WTC11 (cell line): ENCODE measurements at regions not wholly inside any gene's neighbourhood (a gene's known extent, or its start where the extent isn't known, plus 50 kb on each side); places are given as distances from the start of the nearest gene placed in this dataset.

ENCODE experiments used
- ATAC-seq: fragments of 200-7000 bp; cut with Tn5 transposase; 2 replicates; pipeline ENCODE4 v1.10.0; 2021; ENCODE audit warnings: mild to moderate bottlenecking, moderate library complexity
- CTCF ChIA-PET: fragments of 300-600 bp; sonication (Branson Sonifier 250); formaldehyde crosslinking; loops from one replicate; lab custom pipeline; 2021; ENCODE audit warnings: antibody characterized with exemption; lab: Charles Lee
- POLR2A ChIA-PET: fragments of 350-600 bp; sonication (Branson Sonifier 250); formaldehyde crosslinking; loops from one replicate; lab custom pipeline; 2021; ENCODE audit warnings: antibody characterized with exemption; lab: Charles Lee
- DNase-seq: peaks from one replicate; pipeline ENCODE4 v3.0.0; 2021; ENCODE audit warnings: low spot score
- H3K27ac Mint-ChIP-seq: 2 replicates; pipeline ENCODE4 v1.8.0; 2021; ENCODE audit warnings: mixed read lengths
- H3K27me3 Mint-ChIP-seq: 2 replicates; pipeline ENCODE4 v1.8.0; 2021; ENCODE audit warnings: low read depth, mild to moderate bottlenecking, moderate library complexity, mixed read lengths
- H3K36me3 Mint-ChIP-seq: 2 replicates; pipeline ENCODE4 v1.8.0; 2021; ENCODE audit warnings: mixed read lengths
- H3K4me1 Mint-ChIP-seq: 2 replicates; pipeline ENCODE4 v1.8.0; 2022; ENCODE audit warnings: mixed read lengths
- H3K4me3 Mint-ChIP-seq: 2 replicates; pipeline ENCODE4 v1.8.0; 2021; ENCODE audit warnings: mild to moderate bottlenecking, moderate library complexity, mixed read lengths
- H3K9me3 Mint-ChIP-seq: 2 replicates; pipeline ENCODE4 v1.8.0; 2021; ENCODE audit warnings: mixed read lengths
- ELF4 ChIP-seq: sonication (generic); formaldehyde crosslinking; IDR thresholded peaks from 2 replicates; pipeline ENCODE4 v1.8.1; 2022; ENCODE audit warnings: low read depth, mild to moderate bottlenecking, moderate library complexity, missing genetic modification reagents
- EMX1 ChIP-seq: fragments of 250-450 bp; sonication (Bioruptor Pico); IDR thresholded peaks from 2 replicates; pipeline ENCODE4 v1.8.0; 2021; ENCODE audit warnings: mild to moderate bottlenecking
- ETV6 ChIP-seq: sonication (generic); formaldehyde crosslinking; IDR thresholded peaks from 2 replicates; pipeline ENCODE4 v1.8.1; 2022; ENCODE audit warnings: mild to moderate bottlenecking, missing genetic modification reagents
- JAZF1 ChIP-seq: fragments of 250-450 bp; sonication (Bioruptor Pico); IDR thresholded peaks from 2 replicates; pipeline ENCODE4 v1.9.0; 2021; ENCODE audit warnings: moderate library complexity, mild to moderate bottlenecking, inconsistent platforms
- TCF7 ChIP-seq: sonication (generic); formaldehyde crosslinking; IDR thresholded peaks from 2 replicates; pipeline ENCODE4 v1.8.0; 2022; ENCODE audit warnings: mild to moderate bottlenecking, low read depth, missing genetic modification reagents, moderate library complexity
- TF ChIP-seq, protein P1 (sequence below): sonication (generic); formaldehyde crosslinking; IDR thresholded peaks from 2 replicates; pipeline ENCODE4 v1.8.1; 2023; ENCODE audit warnings: mild to moderate bottlenecking, missing genetic modification reagents
- TF ChIP-seq, protein P2 (sequence below): sonication (generic); formaldehyde crosslinking; IDR thresholded peaks from 2 replicates; pipeline ENCODE4 v1.8.0; 2023; ENCODE audit warnings: mild to moderate bottlenecking, missing genetic modification reagents
- TF ChIP-seq, protein P3 (sequence below): sonication (generic); formaldehyde crosslinking; IDR thresholded peaks from 2 replicates; pipeline ENCODE4 v1.8.0; 2022; ENCODE audit warnings: missing genetic modification reagents
- TF ChIP-seq, protein P4 (sequence below): fragments of 250-450 bp; sonication (Bioruptor Pico); IDR thresholded peaks from 2 replicates; pipeline ENCODE4 v1.9.0; 2021; ENCODE audit warnings: mild to moderate bottlenecking
- TF ChIP-seq, protein P5 (sequence below): sonication (generic); formaldehyde crosslinking; IDR thresholded peaks from 2 replicates; pipeline ENCODE4 v1.8.0; 2022; ENCODE audit warnings: mild to moderate bottlenecking, missing genetic modification reagents
- TF ChIP-seq, protein P6 (sequence below): sonication (generic); formaldehyde crosslinking; IDR thresholded peaks from 2 replicates; pipeline ENCODE4 v1.8.1; 2022; ENCODE audit warnings: missing genetic modification reagents, borderline replicate concordance

DNA sequence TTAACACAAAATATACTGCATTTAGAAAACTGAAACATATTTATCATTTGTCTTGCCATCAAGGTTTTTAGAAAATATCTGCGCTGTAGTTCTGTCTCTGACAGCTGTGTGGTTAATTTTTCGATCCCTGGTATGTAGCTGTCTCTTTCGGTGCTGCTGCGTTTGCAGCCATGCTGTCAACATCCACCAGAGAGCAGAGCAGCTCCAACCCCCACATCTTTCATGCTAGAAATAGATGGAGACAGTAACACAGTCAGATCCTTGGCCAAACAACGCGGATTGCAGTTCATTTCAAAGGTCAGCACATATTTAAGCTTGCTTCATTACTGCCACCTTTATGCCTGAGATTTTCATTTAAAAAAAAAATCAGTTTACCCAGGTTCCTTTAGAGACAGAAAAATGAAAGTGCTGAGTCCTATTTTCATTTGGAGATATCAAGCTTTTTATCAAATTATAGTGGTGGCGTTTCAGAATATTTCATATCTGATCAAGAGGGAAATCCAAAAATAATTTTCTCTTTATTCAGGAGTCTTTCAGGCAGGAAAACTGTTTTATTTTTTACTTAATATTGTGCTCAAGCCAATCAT is 157.7 kb upstream of the MMS22L start:
- ChIA-PET POLR2A (interaction anchor here (0.6 kb wide), 1 partner anchor 512 kb away, joined by 3 read pairs; no protein-coding TSS in a partner anchor), CTCF (interaction anchor here (0.6 to 1.5 kb wide), 21 partner anchors 9 to 1679 kb away, joined by 3 to 10 read pairs (median 3); no protein-coding TSS in a partner anchor)
- Mint-ChIP-seq H3K9me3 (no peaks in the 10 kb centered on the region), H3K27ac (no peak overlapping the region), H3K27me3 (no peaks in the 10 kb centered on the region), H3K36me3 (no peaks in the 10 kb centered on the region), H3K4me3 (no peak overlapping the region), H3K4me1 (peaks cover 44% of the 10 kb centered on the region)
- TF ChIP-seq, protein P1, sequence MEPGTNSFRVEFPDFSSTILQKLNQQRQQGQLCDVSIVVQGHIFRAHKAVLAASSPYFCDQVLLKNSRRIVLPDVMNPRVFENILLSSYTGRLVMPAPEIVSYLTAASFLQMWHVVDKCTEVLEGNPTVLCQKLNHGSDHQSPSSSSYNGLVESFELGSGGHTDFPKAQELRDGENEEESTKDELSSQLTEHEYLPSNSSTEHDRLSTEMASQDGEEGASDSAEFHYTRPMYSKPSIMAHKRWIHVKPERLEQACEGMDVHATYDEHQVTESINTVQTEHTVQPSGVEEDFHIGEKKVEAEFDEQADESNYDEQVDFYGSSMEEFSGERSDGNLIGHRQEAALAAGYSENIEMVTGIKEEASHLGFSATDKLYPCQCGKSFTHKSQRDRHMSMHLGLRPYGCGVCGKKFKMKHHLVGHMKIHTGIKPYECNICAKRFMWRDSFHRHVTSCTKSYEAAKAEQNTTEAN (CRISPR knock-in tag): no peak
- peak; percentile 42 for DNase-seq
- ATAC-seq: peak; percentile 94

DNA sequence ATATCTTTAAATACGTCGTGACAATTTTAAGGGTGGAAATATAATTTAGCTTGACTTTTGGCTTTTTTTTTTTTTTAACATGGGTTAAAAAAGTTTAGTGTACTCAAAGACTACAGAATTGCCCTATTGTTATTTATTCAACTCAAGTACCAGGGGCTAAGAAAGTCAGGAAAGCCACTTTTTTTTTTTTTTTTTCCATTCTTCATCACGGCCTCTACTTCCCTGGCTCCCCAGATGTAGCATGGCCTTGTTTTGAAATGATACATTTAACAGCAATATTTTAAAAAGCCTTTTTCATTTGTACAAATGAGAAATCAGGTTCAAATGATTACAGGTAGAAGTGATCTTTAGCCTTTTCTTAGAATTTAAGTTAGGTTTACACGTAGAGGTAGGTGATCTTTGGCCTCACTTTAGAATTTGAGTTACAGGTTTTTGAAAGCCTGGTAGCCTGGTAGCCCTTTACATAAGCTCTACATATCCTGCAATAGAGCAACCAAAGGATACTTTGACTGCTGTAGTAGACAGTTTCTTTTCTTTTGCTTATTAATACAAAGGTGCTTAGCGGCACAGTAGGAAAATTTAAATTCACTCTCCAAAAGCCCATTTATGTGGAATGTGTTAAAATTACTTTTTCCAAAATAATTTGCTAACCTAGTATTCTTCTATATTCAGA is 160.5 kb upstream of the MMS22L start:
- POLR2A ChIA-PET: interaction anchor here (0.5 kb wide), 1 partner anchor 254 kb away, joined by 5 read pairs; no protein-coding TSS in a partner anchor
- peaks cover 53% of the 10 kb centered on the region for H3K4me1 Mint-ChIP-seq
- H3K36me3 Mint-ChIP-seq: no peaks in the 10 kb centered on the region
- peak; percentile 75 for ATAC-seq
- no peak for DNase-seq
- H3K9me3 Mint-ChIP-seq: peaks cover 6% of the 10 kb centered on the region; the same call in 1 of the 2 replicates
- no peaks in the 10 kb centered on the region for H3K27me3 Mint-ChIP-seq
- TF ChIP-seq JAZF1 (CRISPR knock-in tag): no peak
- TF ChIP-seq EMX1 (CRISPR knock-in tag): no peak
- no peak for TF ChIP-seq ELF4 (CRISPR knock-in tag)
- TF ChIP-seq, protein P2, sequence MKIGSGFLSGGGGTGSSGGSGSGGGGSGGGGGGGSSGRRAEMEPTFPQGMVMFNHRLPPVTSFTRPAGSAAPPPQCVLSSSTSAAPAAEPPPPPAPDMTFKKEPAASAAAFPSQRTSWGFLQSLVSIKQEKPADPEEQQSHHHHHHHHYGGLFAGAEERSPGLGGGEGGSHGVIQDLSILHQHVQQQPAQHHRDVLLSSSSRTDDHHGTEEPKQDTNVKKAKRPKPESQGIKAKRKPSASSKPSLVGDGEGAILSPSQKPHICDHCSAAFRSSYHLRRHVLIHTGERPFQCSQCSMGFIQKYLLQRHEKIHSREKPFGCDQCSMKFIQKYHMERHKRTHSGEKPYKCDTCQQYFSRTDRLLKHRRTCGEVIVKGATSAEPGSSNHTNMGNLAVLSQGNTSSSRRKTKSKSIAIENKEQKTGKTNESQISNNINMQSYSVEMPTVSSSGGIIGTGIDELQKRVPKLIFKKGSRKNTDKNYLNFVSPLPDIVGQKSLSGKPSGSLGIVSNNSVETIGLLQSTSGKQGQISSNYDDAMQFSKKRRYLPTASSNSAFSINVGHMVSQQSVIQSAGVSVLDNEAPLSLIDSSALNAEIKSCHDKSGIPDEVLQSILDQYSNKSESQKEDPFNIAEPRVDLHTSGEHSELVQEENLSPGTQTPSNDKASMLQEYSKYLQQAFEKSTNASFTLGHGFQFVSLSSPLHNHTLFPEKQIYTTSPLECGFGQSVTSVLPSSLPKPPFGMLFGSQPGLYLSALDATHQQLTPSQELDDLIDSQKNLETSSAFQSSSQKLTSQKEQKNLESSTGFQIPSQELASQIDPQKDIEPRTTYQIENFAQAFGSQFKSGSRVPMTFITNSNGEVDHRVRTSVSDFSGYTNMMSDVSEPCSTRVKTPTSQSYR (CRISPR knock-in tag): no peak
- TF ChIP-seq, protein P3, sequence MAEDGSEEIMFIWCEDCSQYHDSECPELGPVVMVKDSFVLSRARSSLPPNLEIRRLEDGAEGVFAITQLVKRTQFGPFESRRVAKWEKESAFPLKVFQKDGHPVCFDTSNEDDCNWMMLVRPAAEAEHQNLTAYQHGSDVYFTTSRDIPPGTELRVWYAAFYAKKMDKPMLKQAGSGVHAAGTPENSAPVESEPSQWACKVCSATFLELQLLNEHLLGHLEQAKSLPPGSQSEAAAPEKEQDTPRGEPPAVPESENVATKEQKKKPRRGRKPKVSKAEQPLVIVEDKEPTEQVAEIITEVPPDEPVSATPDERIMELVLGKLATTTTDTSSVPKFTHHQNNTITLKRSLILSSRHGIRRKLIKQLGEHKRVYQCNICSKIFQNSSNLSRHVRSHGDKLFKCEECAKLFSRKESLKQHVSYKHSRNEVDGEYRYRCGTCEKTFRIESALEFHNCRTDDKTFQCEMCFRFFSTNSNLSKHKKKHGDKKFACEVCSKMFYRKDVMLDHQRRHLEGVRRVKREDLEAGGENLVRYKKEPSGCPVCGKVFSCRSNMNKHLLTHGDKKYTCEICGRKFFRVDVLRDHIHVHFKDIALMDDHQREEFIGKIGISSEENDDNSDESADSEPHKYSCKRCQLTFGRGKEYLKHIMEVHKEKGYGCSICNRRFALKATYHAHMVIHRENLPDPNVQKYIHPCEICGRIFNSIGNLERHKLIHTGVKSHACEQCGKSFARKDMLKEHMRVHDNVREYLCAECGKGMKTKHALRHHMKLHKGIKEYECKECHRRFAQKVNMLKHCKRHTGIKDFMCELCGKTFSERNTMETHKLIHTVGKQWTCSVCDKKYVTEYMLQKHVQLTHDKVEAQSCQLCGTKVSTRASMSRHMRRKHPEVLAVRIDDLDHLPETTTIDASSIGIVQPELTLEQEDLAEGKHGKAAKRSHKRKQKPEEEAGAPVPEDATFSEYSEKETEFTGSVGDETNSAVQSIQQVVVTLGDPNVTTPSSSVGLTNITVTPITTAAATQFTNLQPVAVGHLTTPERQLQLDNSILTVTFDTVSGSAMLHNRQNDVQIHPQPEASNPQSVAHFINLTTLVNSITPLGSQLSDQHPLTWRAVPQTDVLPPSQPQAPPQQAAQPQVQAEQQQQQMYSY (CRISPR knock-in tag): no peak
- TF ChIP-seq, protein P4, sequence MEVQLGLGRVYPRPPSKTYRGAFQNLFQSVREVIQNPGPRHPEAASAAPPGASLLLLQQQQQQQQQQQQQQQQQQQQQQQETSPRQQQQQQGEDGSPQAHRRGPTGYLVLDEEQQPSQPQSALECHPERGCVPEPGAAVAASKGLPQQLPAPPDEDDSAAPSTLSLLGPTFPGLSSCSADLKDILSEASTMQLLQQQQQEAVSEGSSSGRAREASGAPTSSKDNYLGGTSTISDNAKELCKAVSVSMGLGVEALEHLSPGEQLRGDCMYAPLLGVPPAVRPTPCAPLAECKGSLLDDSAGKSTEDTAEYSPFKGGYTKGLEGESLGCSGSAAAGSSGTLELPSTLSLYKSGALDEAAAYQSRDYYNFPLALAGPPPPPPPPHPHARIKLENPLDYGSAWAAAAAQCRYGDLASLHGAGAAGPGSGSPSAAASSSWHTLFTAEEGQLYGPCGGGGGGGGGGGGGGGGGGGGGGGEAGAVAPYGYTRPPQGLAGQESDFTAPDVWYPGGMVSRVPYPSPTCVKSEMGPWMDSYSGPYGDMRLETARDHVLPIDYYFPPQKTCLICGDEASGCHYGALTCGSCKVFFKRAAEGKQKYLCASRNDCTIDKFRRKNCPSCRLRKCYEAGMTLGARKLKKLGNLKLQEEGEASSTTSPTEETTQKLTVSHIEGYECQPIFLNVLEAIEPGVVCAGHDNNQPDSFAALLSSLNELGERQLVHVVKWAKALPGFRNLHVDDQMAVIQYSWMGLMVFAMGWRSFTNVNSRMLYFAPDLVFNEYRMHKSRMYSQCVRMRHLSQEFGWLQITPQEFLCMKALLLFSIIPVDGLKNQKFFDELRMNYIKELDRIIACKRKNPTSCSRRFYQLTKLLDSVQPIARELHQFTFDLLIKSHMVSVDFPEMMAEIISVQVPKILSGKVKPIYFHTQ (CRISPR knock-in tag): no peak
- TF ChIP-seq, all 79 proteins: peak for 0
- H3K27ac Mint-ChIP-seq: peak overlapping the region; percentile 72
- CTCF ChIA-PET: interaction anchor here (0.7 to 1.3 kb wide), 2 partner anchors 13 to 724 kb away, joined by 3 to 4 read pairs; no protein-coding TSS in a partner anchor
- H3K4me3 Mint-ChIP-seq: peak overlapping the region; percentile 8

DNA sequence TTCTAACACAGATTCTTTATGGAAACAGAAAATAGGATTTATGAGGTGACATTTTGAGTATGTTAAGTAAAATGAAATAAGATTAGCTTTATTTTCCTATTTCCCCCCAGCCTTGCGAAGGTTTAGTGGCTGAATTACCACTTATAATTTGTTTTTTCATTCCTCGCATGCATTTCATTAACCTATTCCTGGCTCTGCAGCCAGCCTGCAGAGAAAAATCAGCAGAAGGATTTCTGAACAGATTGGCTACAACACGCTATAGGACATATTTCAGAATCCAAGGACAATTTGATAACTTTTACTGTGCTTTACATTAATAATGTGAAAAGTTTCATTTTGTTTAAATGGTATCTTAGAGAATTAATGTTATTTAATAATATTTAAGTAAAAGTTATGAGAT is 162.4 kb upstream of the MMS22L start:
- no peaks in the 10 kb centered on the region for H3K27me3 Mint-ChIP-seq
- H3K36me3 Mint-ChIP-seq: no peaks in the 10 kb centered on the region

More for the DNA sequence above, 162.4 kb upstream of the MMS22L start:
- Mint-ChIP-seq H3K27ac (no peak overlapping the region), H3K9me3 (peaks cover 6% of the 10 kb centered on the region; the same call in 1 of the 2 replicates), H3K4me3 (no peak overlapping the region), H3K4me1 (peaks cover 59% of the 10 kb centered on the region)
- TF ChIP-seq, protein P5, sequence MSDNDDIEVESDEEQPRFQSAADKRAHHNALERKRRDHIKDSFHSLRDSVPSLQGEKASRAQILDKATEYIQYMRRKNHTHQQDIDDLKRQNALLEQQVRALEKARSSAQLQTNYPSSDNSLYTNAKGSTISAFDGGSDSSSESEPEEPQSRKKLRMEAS (CRISPR knock-in tag): no peak
- TF ChIP-seq, protein P6, sequence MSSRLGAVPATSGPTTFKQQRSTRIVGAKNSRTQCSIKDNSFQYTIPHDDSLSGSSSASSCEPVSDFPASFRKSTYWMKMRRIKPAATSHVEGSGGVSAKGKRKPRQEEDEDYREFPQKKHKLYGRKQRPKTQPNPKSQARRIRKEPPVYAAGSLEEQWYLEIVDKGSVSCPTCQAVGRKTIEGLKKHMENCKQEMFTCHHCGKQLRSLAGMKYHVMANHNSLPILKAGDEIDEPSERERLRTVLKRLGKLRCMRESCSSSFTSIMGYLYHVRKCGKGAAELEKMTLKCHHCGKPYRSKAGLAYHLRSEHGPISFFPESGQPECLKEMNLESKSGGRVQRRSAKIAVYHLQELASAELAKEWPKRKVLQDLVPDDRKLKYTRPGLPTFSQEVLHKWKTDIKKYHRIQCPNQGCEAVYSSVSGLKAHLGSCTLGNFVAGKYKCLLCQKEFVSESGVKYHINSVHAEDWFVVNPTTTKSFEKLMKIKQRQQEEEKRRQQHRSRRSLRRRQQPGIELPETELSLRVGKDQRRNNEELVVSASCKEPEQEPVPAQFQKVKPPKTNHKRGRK: no peak
- TF ChIP-seq TCF7 (CRISPR knock-in tag): no peak
- no peak for TF ChIP-seq ETV6
- ATAC-seq (no peak), DNase-seq (no peak)
- ChIA-PET CTCF (no interaction called here), POLR2A (no interaction called here)
